ENCODE measurements at regions not wholly inside any gene's neighbourhood (a gene's known extent, or its start where the extent isn't known, plus 50 kb on each side); places are given as distances from the start of the nearest gene placed in this dataset.

DNA sequence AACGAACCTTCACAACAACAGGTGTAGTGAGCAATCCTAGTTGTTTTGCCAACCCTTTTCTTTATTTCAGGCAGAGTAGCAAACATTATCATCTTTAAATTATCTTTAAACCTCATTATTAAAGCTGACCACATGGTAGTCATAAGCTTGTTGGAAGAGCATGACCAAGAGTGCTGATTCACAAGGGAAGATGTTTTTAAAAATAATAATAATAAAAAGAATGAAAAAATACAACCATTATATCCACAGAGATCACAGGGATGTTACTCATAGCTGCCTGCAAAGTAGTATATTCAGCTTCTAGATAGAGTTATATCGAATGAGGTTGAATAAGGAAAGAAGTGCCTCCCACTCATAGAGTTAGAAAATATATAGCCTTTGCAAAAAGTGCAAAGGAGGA, 101.0 kb upstream of the FLRT2 start:
- no peak overlapping the region for H3K4me3 Mint-ChIP-seq
- ChIA-PET CTCF (no interaction called here), POLR2A (no interaction called here)
- H3K27ac Mint-ChIP-seq = no peak overlapping the region
- no peak for DNase-seq
- H3K9me3 Mint-ChIP-seq = peaks cover 0 to 17% (median 7%) of the 10 kb centered on the region in 11 donors
- H3K36me3 Mint-ChIP-seq = no peaks in the 10 kb centered on the region
- no peaks in the 10 kb centered on the region for H3K27me3 Mint-ChIP-seq
- Histone ChIP-seq H3K27ac (ENCODE audit: low read depth, low read length) (no peak overlapping the region), H3K9me3 (ENCODE audit: control insufficient read depth in 2 of 3, low read length in 3 of 3) (no peaks in the 10 kb centered on the region), H3K4me3 (ENCODE audit: low read length) (no peak overlapping the region), H3K27me3 (ENCODE audit: control insufficient read depth in 2 of 2, insufficient read depth in 2 of 2, low read length in 2 of 2) (no peaks in the 10 kb centered on the region), H3K4me1 (ENCODE audit: control insufficient read depth in 2 of 2, insufficient read depth in 2 of 2, low read length in 2 of 2) (no peaks in the 10 kb centered on the region), H3K36me3 (ENCODE audit: control insufficient read depth in 2 of 3, insufficient read depth in 3 of 3, low read length in 3 of 3) (no peaks in the 10 kb centered on the region)
- H3K4me1 Mint-ChIP-seq = no peaks in the 10 kb centered on the region
- intact Hi-C loops (cut with micrococcal nuclease) = no loop called here
- ATAC-seq = no peak

DNA sequence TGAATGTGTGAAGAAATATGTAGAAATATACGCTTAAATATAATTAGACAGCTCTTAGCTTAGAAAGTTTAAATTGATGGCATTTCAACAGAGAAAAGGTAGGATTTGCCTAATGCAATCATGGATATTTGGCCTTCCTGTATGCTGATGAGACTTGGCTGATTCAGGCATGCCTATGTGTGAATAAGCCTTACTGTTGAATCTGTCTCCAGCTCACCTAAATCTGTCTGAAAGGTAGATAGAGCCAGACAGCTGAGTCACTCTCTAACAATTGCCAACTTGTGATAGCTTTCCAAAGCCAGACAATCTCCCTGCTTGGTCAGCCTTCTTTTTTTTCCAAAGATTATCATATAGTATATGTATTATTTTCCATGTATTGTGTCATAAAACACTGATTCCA, 92.8 kb upstream of the FLRT2 start:
- H3K27ac ChIP-seq (ENCODE audit: low read depth, low read length) = no peak overlapping the region
- no peaks in the 10 kb centered on the region for H3K9me3 ChIP-seq (ENCODE audit: control insufficient read depth in 2 of 3, low read length in 3 of 3)
- no peaks in the 10 kb centered on the region for H3K4me1 ChIP-seq (ENCODE audit: control insufficient read depth in 2 of 2, insufficient read depth in 2 of 2, low read length in 2 of 2)
- POLR2A ChIA-PET = no interaction called here
- DNase-seq (no peak), ATAC-seq (no peak)
- no peaks in the 10 kb centered on the region for H3K36me3 ChIP-seq (ENCODE audit: control insufficient read depth in 2 of 3, insufficient read depth in 3 of 3, low read length in 3 of 3)
- CTCF ChIA-PET = no interaction called here
- no peaks in the 10 kb centered on the region for H3K27me3 ChIP-seq (ENCODE audit: control insufficient read depth in 2 of 2, insufficient read depth in 2 of 2, low read length in 2 of 2)
- H3K4me3 ChIP-seq (ENCODE audit: low read length) = no peak overlapping the region
- Mint-ChIP-seq H3K4me3 (no peak overlapping the region), H3K36me3 (no peaks in the 10 kb centered on the region), H3K27me3 (no peaks in the 10 kb centered on the region), H3K4me1 (no peaks in the 10 kb centered on the region), H3K27ac (no peak overlapping the region), H3K9me3 (peaks cover 0 to 10% (median 4%) of the 10 kb centered on the region in 11 donors)
- intact Hi-C loops (cut with micrococcal nuclease) = no loop called here

DNA sequence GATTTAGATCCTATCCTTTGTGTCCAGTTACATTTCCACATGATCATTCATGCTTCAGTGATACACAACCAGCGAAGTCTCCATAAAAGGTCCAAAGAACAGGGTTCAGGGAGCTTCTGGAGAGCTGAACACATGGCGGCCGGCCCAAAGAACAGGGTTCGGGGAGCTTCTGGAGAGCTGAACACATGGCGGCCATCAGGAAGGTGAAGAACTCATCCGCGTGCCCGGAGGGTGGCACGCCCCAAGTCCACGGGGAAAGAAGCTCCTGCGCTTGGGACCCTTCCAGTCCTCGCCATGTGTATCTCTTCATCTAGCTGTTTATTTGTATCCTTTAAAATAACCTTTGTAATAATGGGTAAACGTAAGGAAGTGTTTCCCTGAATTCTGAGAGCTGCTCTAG, 91.9 kb upstream of the FLRT2 start:
- ChIA-PET POLR2A (no interaction called here), CTCF (no interaction called here)
- Mint-ChIP-seq H3K4me3 (no peak overlapping the region), H3K27me3 (no peaks in the 10 kb centered on the region), H3K27ac (no peak overlapping the region), H3K36me3 (no peaks in the 10 kb centered on the region), H3K4me1 (no peaks in the 10 kb centered on the region), H3K9me3 (peaks cover 0 to 10% (median 1%) of the 10 kb centered on the region in 11 donors)
- H3K9me3 ChIP-seq (ENCODE audit: control insufficient read depth in 2 of 3, low read length in 3 of 3) = no peaks in the 10 kb centered on the region
- H3K27ac ChIP-seq (ENCODE audit: low read depth, low read length) = no peak overlapping the region
- H3K27me3 ChIP-seq (ENCODE audit: control insufficient read depth in 2 of 2, insufficient read depth in 2 of 2, low read length in 2 of 2) = no peaks in the 10 kb centered on the region
- H3K4me3 ChIP-seq (ENCODE audit: low read length) = no peak overlapping the region
- no peaks in the 10 kb centered on the region for H3K4me1 ChIP-seq (ENCODE audit: control insufficient read depth in 2 of 2, insufficient read depth in 2 of 2, low read length in 2 of 2)
- intact Hi-C loops (cut with micrococcal nuclease) = no loop called here
- DNase-seq (no peak), ATAC-seq (no peak)
- H3K36me3 ChIP-seq (ENCODE audit: control insufficient read depth in 2 of 3, insufficient read depth in 3 of 3, low read length in 3 of 3) = no peaks in the 10 kb centered on the region

DNA sequence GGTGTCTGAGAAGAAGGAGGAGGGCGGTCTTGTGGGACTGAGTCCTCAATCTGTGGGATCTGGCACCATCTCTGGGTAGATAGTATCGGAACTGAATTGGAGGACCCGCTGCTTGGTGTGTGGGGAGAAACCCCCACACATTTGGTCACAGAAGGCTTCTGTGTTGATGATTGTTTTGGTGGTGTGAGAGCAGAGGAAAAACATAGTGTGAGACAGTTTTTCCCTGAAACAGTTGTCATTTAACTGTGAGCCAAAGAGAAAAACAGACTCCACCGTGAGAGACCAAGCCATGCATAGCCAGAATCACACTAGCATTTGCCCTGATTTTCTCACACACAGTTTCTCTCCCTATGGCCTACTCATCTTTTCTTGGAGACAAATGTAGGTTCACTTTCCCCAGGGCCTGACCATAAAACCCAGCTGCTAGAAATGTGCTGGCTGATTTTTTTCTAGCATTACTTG, 91.4 kb upstream of the FLRT2 start:
- CTCF ChIA-PET = no interaction called here

DNA sequence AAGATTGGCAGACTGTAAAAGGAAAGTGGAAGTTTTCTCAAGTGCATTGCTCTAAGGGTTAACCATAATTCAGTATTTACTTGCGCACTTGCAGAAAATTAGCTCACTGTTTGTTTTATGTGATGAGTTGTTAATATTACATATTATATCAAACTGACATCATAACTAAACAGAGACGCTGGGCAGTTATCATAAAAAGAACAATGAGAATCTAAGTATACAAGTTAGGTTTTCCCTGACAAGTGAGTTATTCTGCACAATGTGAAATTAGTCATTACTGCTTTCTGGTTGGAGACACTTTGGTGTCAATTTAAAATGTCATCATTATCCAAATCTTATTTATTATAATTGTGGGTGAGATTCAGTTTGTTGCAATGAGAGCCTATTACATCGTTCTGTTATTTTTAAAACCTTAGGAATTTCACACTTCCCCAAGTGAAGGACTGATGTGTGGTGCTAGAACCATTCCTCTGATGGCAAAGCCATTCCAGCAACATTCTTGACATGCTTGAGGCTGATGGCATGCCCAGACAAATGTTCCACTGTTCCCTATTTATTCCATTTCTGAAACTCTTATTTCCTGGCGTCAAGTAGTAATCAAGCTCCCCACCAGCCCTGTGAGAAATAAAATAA, 90.1 kb upstream of the FLRT2 start:
- no peak overlapping the region for H3K4me3 Mint-ChIP-seq
- Histone ChIP-seq H3K9me3 (ENCODE audit: control insufficient read depth in 2 of 3, low read length in 3 of 3) (no peaks in the 10 kb centered on the region), H3K4me3 (ENCODE audit: low read length) (no peak overlapping the region), H3K27ac (ENCODE audit: low read depth, low read length) (no peak overlapping the region), H3K4me1 (ENCODE audit: control insufficient read depth in 2 of 2, insufficient read depth in 2 of 2, low read length in 2 of 2) (no peaks in the 10 kb centered on the region), H3K27me3 (ENCODE audit: control insufficient read depth in 2 of 2, insufficient read depth in 2 of 2, low read length in 2 of 2) (no peaks in the 10 kb centered on the region), H3K36me3 (ENCODE audit: control insufficient read depth in 2 of 3, insufficient read depth in 3 of 3, low read length in 3 of 3) (no peaks in the 10 kb centered on the region)
- peaks cover 0 to 6% (median 1%) of the 10 kb centered on the region in 11 donors for H3K9me3 Mint-ChIP-seq
- no peaks in the 10 kb centered on the region for H3K36me3 Mint-ChIP-seq
- no peak overlapping the region for H3K27ac Mint-ChIP-seq
- POLR2A ChIA-PET = no interaction called here
- ATAC-seq (no peak), DNase-seq (no peak)
- intact Hi-C loops (cut with micrococcal nuclease) = no loop called here
- no peaks in the 10 kb centered on the region for H3K27me3 Mint-ChIP-seq
- CTCF ChIA-PET = no interaction called here
- no peaks in the 10 kb centered on the region for H3K4me1 Mint-ChIP-seq

More for the DNA sequence above, 91.4 kb upstream of the FLRT2 start:
- Histone ChIP-seq H3K36me3 (ENCODE audit: control insufficient read depth in 2 of 3, insufficient read depth in 3 of 3, low read length in 3 of 3) (no peaks in the 10 kb centered on the region), H3K27ac (ENCODE audit: low read depth, low read length) (no peak overlapping the region), H3K9me3 (ENCODE audit: control insufficient read depth in 2 of 3, low read length in 3 of 3) (no peaks in the 10 kb centered on the region), H3K4me3 (ENCODE audit: low read length) (no peak overlapping the region), H3K27me3 (ENCODE audit: control insufficient read depth in 2 of 2, insufficient read depth in 2 of 2, low read length in 2 of 2) (no peaks in the 10 kb centered on the region), H3K4me1 (ENCODE audit: control insufficient read depth in 2 of 2, insufficient read depth in 2 of 2, low read length in 2 of 2) (no peaks in the 10 kb centered on the region)
- H3K9me3 Mint-ChIP-seq = peaks cover 0 to 10% (median 1%) of the 10 kb centered on the region in 11 donors
- POLR2A ChIA-PET = no interaction called here
- no peak for ATAC-seq
- H3K36me3 Mint-ChIP-seq = no peaks in the 10 kb centered on the region
- H3K4me3 Mint-ChIP-seq = no peak overlapping the region
- no peak for DNase-seq
- H3K27ac Mint-ChIP-seq = no peak overlapping the region
- no peaks in the 10 kb centered on the region for H3K27me3 Mint-ChIP-seq
- H3K4me1 Mint-ChIP-seq = no peaks in the 10 kb centered on the region
- intact Hi-C loops (cut with micrococcal nuclease) = no loop called here

DNA sequence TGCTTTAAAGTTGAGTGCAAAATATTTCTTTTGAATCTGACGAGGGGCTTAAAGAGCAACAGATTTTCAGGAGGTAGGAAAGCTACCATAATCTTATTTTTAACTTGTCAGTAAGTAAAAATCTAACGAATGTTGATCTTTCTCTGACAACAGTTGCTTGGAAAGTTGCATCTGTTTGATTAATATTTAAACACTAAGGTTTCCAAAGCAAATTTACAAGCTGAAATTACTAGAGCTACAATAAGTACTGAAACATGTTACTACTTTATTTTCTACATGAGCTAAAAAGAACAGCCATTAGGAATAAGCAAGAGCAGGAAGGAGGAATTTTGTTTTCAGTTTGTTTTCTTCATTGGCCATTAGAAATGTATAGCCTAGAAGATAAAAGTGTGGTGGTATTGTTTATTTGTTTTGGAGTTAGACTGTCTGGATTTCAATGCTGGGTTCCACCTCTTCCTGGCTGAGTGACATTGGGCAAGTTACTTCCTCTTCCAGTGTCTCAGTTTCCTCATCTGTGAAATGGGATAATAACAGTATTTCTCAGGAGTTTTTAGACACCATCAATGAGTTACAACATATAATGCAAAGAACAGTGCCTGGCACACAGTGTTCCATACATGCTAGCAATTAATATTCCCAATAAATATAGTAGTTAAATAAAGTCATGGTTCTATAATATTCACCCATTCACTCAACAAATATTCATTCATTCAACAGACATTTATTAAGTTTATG, 87.9 kb upstream of the FLRT2 start:
- Histone ChIP-seq H3K27me3 (ENCODE audit: control insufficient read depth in 2 of 2, insufficient read depth in 2 of 2, low read length in 2 of 2) (no peaks in the 10 kb centered on the region), H3K27ac (ENCODE audit: low read depth, low read length) (no peak overlapping the region), H3K36me3 (ENCODE audit: control insufficient read depth in 2 of 3, insufficient read depth in 3 of 3, low read length in 3 of 3) (no peaks in the 10 kb centered on the region), H3K4me3 (ENCODE audit: low read length) (no peak overlapping the region), H3K9me3 (ENCODE audit: control insufficient read depth in 2 of 3, low read length in 3 of 3) (no peaks in the 10 kb centered on the region), H3K4me1 (ENCODE audit: control insufficient read depth in 2 of 2, insufficient read depth in 2 of 2, low read length in 2 of 2) (no peaks in the 10 kb centered on the region)
- Mint-ChIP-seq H3K4me3 (no peak overlapping the region), H3K4me1 (no peaks in the 10 kb centered on the region), H3K27me3 (no peaks in the 10 kb centered on the region), H3K36me3 (no peaks in the 10 kb centered on the region), H3K9me3 (peaks cover 0 to 8% (median 1%) of the 10 kb centered on the region in 11 donors), H3K27ac (no peak overlapping the region)
- ChIA-PET POLR2A (no interaction called here), CTCF (no interaction called here)
- no peak for DNase-seq
- intact Hi-C loops (cut with micrococcal nuclease) = no loop called here
- ATAC-seq = no peak

DNA sequence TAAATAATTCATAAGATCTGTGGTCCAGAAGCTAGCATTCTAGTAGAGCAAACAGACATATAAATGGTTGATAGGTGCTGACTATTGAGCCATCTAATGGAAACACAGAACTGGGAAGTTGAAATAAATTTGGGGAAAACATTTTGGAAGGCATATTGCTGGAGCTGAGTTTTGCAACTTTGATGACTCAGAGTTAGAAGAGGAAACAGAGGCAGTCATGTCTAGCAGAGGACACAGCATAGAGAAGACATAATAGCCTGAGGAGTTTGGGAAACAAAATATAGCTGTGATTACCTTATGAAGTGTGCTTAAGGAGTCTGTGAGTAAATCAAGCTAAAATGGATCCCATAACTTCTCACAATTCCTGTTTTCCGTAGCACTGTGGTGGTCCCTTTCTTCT, 86.9 kb upstream of the FLRT2 start:
- no peaks in the 10 kb centered on the region for H3K9me3 ChIP-seq (ENCODE audit: control insufficient read depth in 2 of 3, low read length in 3 of 3)

More for the DNA sequence above, 86.9 kb upstream of the FLRT2 start:
- no peaks in the 10 kb centered on the region for H3K36me3 ChIP-seq (ENCODE audit: control insufficient read depth in 2 of 3, insufficient read depth in 3 of 3, low read length in 3 of 3)
- no peak for DNase-seq
- no peak overlapping the region for H3K27ac ChIP-seq (ENCODE audit: low read depth, low read length)
- Mint-ChIP-seq H3K36me3 (no peaks in the 10 kb centered on the region), H3K27me3 (peaks cover 0 to 3% (median 0%) of the 10 kb centered on the region in 5 donors), H3K4me1 (no peaks in the 10 kb centered on the region), H3K4me3 (no peak overlapping the region), H3K9me3 (peaks cover 0 to 12% (median 3%) of the 10 kb centered on the region in 11 donors), H3K27ac (no peak overlapping the region)
- POLR2A ChIA-PET = no interaction called here
- H3K4me3 ChIP-seq (ENCODE audit: low read length) = no peak overlapping the region
- ATAC-seq = no peak
- H3K27me3 ChIP-seq (ENCODE audit: control insufficient read depth in 2 of 2, insufficient read depth in 2 of 2, low read length in 2 of 2) = no peaks in the 10 kb centered on the region
- intact Hi-C loops (cut with micrococcal nuclease) = no loop called here
- CTCF ChIA-PET = no interaction called here
- no peaks in the 10 kb centered on the region for H3K4me1 ChIP-seq (ENCODE audit: control insufficient read depth in 2 of 2, insufficient read depth in 2 of 2, low read length in 2 of 2)

All from naive thymus-derived CD4-positive, alpha-beta T cell (primary cell).